ENCODE measurements at regions not wholly inside any gene's neighbourhood (a gene's known extent, or its start where the extent isn't known, plus 50 kb on each side); places are given as distances from the start of the nearest gene placed in this dataset.

DNA sequence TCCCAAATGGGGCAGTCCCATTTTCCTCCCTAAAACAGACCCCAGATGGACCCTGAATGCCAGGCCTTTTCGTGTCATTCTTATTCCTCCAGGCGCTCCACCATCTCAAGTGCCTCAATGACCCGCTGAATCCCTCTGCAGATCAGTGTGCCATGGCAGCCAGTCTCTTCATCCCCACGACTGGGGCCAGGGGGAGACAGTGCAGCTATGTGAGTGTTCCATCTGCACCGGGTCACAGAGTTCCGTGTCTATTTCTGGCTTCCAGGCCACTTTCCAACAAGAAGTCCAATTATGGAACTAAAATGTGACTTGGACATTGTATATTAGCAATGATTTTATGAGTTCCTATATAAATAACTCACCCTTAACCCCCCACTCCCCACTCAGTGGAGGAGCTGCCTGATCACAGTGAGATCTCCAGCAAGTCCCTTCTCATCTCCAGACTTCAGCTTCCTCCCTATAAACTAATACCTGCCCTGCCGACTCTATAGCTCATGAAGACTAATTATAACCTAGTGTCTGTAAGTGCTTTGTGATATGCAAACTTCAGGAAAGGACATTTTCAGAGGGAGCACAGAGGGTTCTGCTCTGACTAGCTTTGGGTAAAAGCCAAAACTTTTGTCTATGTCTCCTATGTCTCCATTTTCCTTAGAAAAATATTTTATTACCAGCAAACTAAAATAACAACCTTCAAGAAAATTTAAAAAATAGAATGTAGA is 56.3 kb upstream of the NFASC start:
- TF ChIP-seq CTCF (conservative IDR thresholded peaks at IDR 0.05 in 1 of 2, IDR thresholded peaks at IDR 0.05 in 1 of 2; ENCODE audit: low read depth in 1 of 2, low read length in 2 of 2) (no peak), EZH2 (IDR thresholded peaks at IDR 0.05; ENCODE audit: low read length, missing control alignments) (no peak)

All from fibroblast of lung (primary cell).